Liver (tissue), 3 donors: ENCODE measurements at regions not wholly inside any gene's neighbourhood (a gene's known extent, or its start where the extent isn't known, plus 50 kb on each side); places are given as distances from the start of the nearest gene placed in this dataset.

ENCODE experiments used
- JUND ChIP-seq, 2 donors: IDR thresholded peaks; 2 replicates each; pipeline ENCODE4 v1.6.1; 2016; ENCODE audit warnings: antibody characterized with exemption in 2 of 2
- TF ChIP-seq, protein P1 (sequence below): fragments of 150-350 bp; IDR thresholded peaks from 2 replicates; pipeline ENCODE4 v1.5.1; 2017; ENCODE audit warnings: improper control_type of control experiment, low read depth, low read length; ENCODE audit not compliant: missing input control
- donor health status: healthy.
- donor health status: healthy.

- TF ChIP-seq, protein P1, sequence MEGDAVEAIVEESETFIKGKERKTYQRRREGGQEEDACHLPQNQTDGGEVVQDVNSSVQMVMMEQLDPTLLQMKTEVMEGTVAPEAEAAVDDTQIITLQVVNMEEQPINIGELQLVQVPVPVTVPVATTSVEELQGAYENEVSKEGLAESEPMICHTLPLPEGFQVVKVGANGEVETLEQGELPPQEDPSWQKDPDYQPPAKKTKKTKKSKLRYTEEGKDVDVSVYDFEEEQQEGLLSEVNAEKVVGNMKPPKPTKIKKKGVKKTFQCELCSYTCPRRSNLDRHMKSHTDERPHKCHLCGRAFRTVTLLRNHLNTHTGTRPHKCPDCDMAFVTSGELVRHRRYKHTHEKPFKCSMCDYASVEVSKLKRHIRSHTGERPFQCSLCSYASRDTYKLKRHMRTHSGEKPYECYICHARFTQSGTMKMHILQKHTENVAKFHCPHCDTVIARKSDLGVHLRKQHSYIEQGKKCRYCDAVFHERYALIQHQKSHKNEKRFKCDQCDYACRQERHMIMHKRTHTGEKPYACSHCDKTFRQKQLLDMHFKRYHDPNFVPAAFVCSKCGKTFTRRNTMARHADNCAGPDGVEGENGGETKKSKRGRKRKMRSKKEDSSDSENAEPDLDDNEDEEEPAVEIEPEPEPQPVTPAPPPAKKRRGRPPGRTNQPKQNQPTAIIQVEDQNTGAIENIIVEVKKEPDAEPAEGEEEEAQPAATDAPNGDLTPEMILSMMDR, result no peak
- TF ChIP-seq JUND (IDR thresholded peaks at IDR 0.05), result no peak
These were observed 242.6 kb upstream of the CDYL start for GRCh38 chr6:4533576-4533975.
